ENCODE measurements at regions not wholly inside any gene's neighbourhood (a gene's known extent, or its start where the extent isn't known, plus 50 kb on each side); places are given as distances from the start of the nearest gene placed in this dataset.
"Not testable (repeated sequence)": the region's sequence is repeated elsewhere in the genome, so short reads cannot be mapped to it uniquely, and the experiment has no call there.

- no peak for DNase-seq
Observed at GRCh38 chr2:66014450-66014849, 420.5 kb upstream of the MEIS1 start.

GRCh38 chr2:66013456-66013855 is 421.5 kb upstream of the MEIS1 start:
- DNase-seq, result no peak

- DNase-seq, result no peak
Observed at GRCh38 chr2:66003931-66004330, 431.0 kb upstream of the MEIS1 start.

- DNase-seq, result no peak
Observed at GRCh38 chr2:66001538-66001937, 433.4 kb upstream of the MEIS1 start.

- DNase-seq, result no peak
Observed at GRCh38 chr2:66000901-66001300, 434.0 kb upstream of the MEIS1 start.

- DNase-seq, result no peak
Observed at GRCh38 chr2:65999796-66000195, 435.1 kb upstream of the MEIS1 start.

- DNase-seq, result no peak
Observed at GRCh38 chr2:65999103-65999502, 435.8 kb upstream of the MEIS1 start.

- DNase-seq, result no peak
Observed at GRCh38 chr2:65997961-65998360, 437.0 kb upstream of the MEIS1 start.

GRCh38 chr2:65992198-65992554 is 442.7 kb upstream of the MEIS1 start:
- no peak for DNase-seq

- DNase-seq, result no peak
Observed at GRCh38 chr2:65991381-65992197, 443.3 kb upstream of the MEIS1 start.

GRCh38 chr2:65985986-65986385 is 448.9 kb upstream of the MEIS1 start:
- DNase-seq, result no peak

- no peak for DNase-seq
Observed at GRCh38 chr2:65980531-65980930, 454.4 kb upstream of the MEIS1 start.

GRCh38 chr2:65979446-65979845 is 455.5 kb upstream of the MEIS1 start:
- DNase-seq, result no peak

- DNase-seq, result no peak
Observed at GRCh38 chr2:65974067-65974723, 460.7 kb upstream of the MEIS1 start.

- no peak for DNase-seq
Observed at GRCh38 chr2:65969161-65969560, 465.8 kb upstream of the MEIS1 start.

- not testable (repeated sequence) for DNase-seq
Observed at GRCh38 chr2:65963303-65963702, 471.6 kb upstream of the MEIS1 start.

GRCh38 chr2:65960953-65961352 is 474.0 kb upstream of the MEIS1 start:
- no peak for DNase-seq

GRCh38 chr2:65957886-65958285 is 477.0 kb upstream of the MEIS1 start:
- no peak for DNase-seq

GRCh38 chr2:65957454-65957853 is 477.5 kb upstream of the MEIS1 start:
- DNase-seq, result no peak

GRCh38 chr2:65955259-65955658 is 479.7 kb upstream of the MEIS1 start:
- DNase-seq, result no peak

- DNase-seq, result no peak
Observed at GRCh38 chr2:65952966-65953761, 481.8 kb upstream of the MEIS1 start.

GRCh38 chr2:65944213-65944612 is 490.7 kb upstream of the MEIS1 start:
- DNase-seq, result no peak

- no peak for DNase-seq
Observed at GRCh38 chr2:65943099-65943786, 491.7 kb upstream of the MEIS1 start.

Measured in stimulated activated CD4-positive, alpha-beta T cell treated with anti-CD3 and anti-CD28 coated beads, Interleukin-4, amount 100 ng/mL, for 24 hours (primary cell).